K562 (cell line): ENCODE measurements at regions not wholly inside any gene's neighbourhood (a gene's known extent, or its start where the extent isn't known, plus 50 kb on each side); places are given as distances from the start of the nearest gene placed in this dataset.

ENCODE experiments used
- ATAC-seq: fragments of 200-7000 bp; cut with Tn5 transposase; 3 replicates; pipeline ENCODE4 v1.9.1; 2020; ENCODE audit warnings: moderate library complexity
- BruUV-seq: library from RNA; stranded (reverse); fragments of 400-500 nt; replicated peaks from 2 replicates; lab custom pipeline; 2021; lab: Mats Ljungman, UMichigan
- CTCF ChIA-PET: fragments of 300-600 bp; formaldehyde crosslinking; extraction: SDS; loops from one replicate; lab custom pipeline; 2021; ENCODE audit warnings: low intra/inter-chr PET ratio; lab: Yijun Ruan, JAX
- POLR2A ChIA-PET: fragments of 300-600, 350-650 bp; sonication (Branson Sonifier 250); formaldehyde crosslinking; extraction: SDS; loops from one replicate; lab custom pipeline; 2021; ENCODE audit warnings: antibody characterized with exemption, inconsistent platforms; lab: Yijun Ruan, JAX
- DNase-seq, 4 experiments: peaks; one replicate each; pipeline versions ENCODE4 v3.0.0 to v3.0.0-alpha.2; 2011 to 2018; ENCODE audit warnings: low spot score in 3 of 4, mixed read lengths in 3 of 4; ENCODE audit errors: extremely low read depth in 1 of 4
- FAIRE-seq: peaks from 2 replicates; lab custom pipeline; 2011; peaks lifted over from hg19 to GRCh38; lab: Jason Lieb, UNC
- H2AFZ ChIP-seq: 2 replicates; pipeline ENCODE4 v1.6.0; 2011; ENCODE audit warnings: low read depth, low read length, control low read depth, inconsistent platforms
- H3K27ac ChIP-seq: fragments of 200-600 bp; 3 replicates; pipeline ENCODE4 v1.8.0; 2011; ENCODE audit warnings: low read depth, mild to moderate bottlenecking, control low read depth, inconsistent platforms, low read length, moderate library complexity, mixed read lengths; ENCODE audit errors: extremely low read depth
- H3K27me3 ChIP-seq, 2 experiments: fragments of 300-600 bp in 1 of 2; 2 replicates in 1 of 2; 3 replicates in 1 of 2; pipeline versions ENCODE4 v1.6.0 to v1.8.0; 2011; ENCODE audit warnings: inconsistent platforms in 2 of 2, low read length in 2 of 2, mild to moderate bottlenecking in 1 of 2, mixed read lengths in 1 of 2, moderate library complexity in 1 of 2; ENCODE audit not compliant: control insufficient read depth in 2 of 2, insufficient read depth in 2 of 2
- H3K36me3 ChIP-seq: fragments of 300-600 bp; 3 replicates; pipeline ENCODE4 v1.8.0; 2011; ENCODE audit warnings: mild to moderate bottlenecking, low read length, inconsistent platforms; ENCODE audit not compliant: control insufficient read depth, insufficient read depth
- H3K4me1 ChIP-seq, 2 experiments: fragments of 200-600 bp in 1 of 2; replicated peaks in 1 of 2; 2 replicates in 1 of 2; 3 replicates in 1 of 2; pipeline versions ENCODE4 v1.5.1 to v1.8.0; 2011; ENCODE audit warnings: inconsistent platforms in 2 of 2, low read length in 2 of 2, mild to moderate bottlenecking in 1 of 2, mixed read lengths in 1 of 2, moderate library complexity in 1 of 2; ENCODE audit not compliant: control insufficient read depth in 2 of 2, insufficient read depth in 2 of 2
- H3K4me2 ChIP-seq: 2 replicates; pipeline ENCODE4 v1.6.1; 2011; ENCODE audit warnings: low read length, control low read depth, inconsistent platforms, mixed read lengths; ENCODE audit not compliant: insufficient read depth
- H3K4me3 ChIP-seq: fragments of 200-600 bp; sonication (generic), shearing (Covaris generic); 2 replicates; pipeline ENCODE4 v1.5.1; 2016; ENCODE audit warnings: control low read depth, inconsistent platforms
- H3K79me2 ChIP-seq: fragments of 200-600 bp; 3 replicates; pipeline ENCODE4 v1.8.0; 2011; ENCODE audit warnings: low read length, inconsistent platforms; ENCODE audit not compliant: control insufficient read depth, insufficient read depth
- H3K9ac ChIP-seq, 2 experiments: 2 replicates each; pipeline versions ENCODE4 v1.6.0 to v1.6.1; 2011; ENCODE audit warnings: low read depth in 2 of 2, low read length in 2 of 2, control low read depth in 1 of 2, inconsistent platforms in 1 of 2, mild to moderate bottlenecking in 1 of 2, mixed read lengths in 1 of 2; ENCODE audit not compliant: insufficient read depth in 1 of 2
- H3K9me1 ChIP-seq: one replicate; pipeline ENCODE4 v1.6.0; 2011; ENCODE audit warnings: inconsistent platforms, mild to moderate bottlenecking, low read length, moderate library complexity; ENCODE audit not compliant: control insufficient read depth, insufficient read depth
- H3K9me3 ChIP-seq: replicated peaks from 2 replicates; pipeline ENCODE4 v1.5.1; 2011; ENCODE audit warnings: low read depth, low read length, inconsistent platforms; ENCODE audit not compliant: control insufficient read depth, insufficient read depth
- H4K20me1 ChIP-seq: replicated peaks from 2 replicates; pipeline ENCODE4 v1.6.1; 2011; ENCODE audit warnings: low read length, inconsistent platforms, mixed read lengths; ENCODE audit not compliant: control insufficient read depth, insufficient read depth
- EHMT2 ChIP-seq: fragments of 450-650 bp; IDR thresholded peaks from 2 replicates; pipeline ENCODE4 v1.6.1; 2018; ENCODE audit warnings: antibody characterized with exemption
- TCF3 ChIP-seq: sonication (generic); formaldehyde crosslinking; IDR thresholded peaks from 2 replicates; pipeline ENCODE4 v1.4.0; 2020; ENCODE audit warnings: mild to moderate bottlenecking, missing genetic modification reagents
- TRIM28 ChIP-seq: fragments of 450-650 bp; IDR thresholded peaks from 2 replicates; pipeline ENCODE4 v1.6.1; 2017
- ZNF212 ChIP-seq: fragments of 450-650 bp; formaldehyde crosslinking; IDR thresholded peaks from 2 replicates; pipeline ENCODE4 v1.4.0; 2020; ENCODE audit warnings: mild to moderate bottlenecking
- WGBS: fragments of 100-300 bp; shearing (Covaris generic); methylation state at CpG from one replicate; pipeline ENCODE4 v1.1.6; 2016; ENCODE audit warnings: low coverage, mixed read lengths; ENCODE audit not compliant: insufficient coverage; ENCODE audit errors: missing lambda C conversion rate; 5-methylcytosine and 5-hydroxymethylcytosine counted together
- in situ Hi-C: fragments of 300-500 bp; cut with MboI; formaldehyde crosslinking; loops from 4 replicates; pipeline ENCODE4 v1.15.0; 2018; ENCODE audit warnings: inconsistent platforms, mixed read lengths
- intact Hi-C: fragments of 100-400 bp; cut with micrococcal nuclease; formaldehyde crosslinking; loops from 2 replicates; pipeline ENCODE4 v1.14.2; 2022

DNA sequence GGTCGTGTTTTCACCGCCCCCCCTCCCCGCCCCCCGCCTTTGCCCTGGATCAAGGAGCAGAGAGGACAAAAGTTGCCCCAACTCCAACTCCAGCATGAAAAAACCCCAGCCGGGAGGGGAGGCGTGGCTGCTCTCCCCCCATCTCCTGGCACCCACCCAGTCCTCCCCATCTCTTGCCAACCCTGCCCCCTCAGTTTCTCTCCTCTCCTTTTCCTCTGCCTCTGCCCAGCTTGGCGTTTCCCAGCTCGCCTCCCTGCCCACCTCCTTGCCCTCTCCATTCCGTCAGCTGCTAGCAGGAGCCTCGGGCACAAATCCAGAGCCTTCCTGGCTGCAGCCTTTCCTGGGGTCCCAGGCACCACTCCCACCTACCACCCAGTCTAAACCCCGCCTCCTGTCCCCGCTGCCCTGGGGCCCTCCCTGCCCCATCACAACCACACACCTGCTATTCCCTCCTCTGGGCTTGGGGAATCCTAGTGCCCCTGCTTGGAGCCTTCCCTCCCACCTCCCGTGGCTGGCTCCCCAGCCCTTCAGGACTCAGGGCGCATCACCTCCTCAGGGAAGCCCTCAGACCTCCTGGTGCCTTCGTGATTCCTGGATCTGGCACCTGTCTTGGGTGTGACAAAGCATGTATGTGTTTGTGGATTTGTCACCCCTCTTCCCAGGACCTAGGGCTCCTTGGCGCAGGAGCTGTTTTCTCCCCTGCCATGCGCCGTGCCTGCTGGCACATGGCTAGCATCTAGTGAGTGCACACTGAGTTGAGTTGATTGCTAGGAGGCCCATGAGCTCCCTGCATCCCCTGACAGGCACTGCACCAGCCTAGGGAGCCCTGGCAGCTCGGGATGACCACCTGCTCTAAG lies 209.1 kb downstream of the TFCP2L1 start:
- H4K20me1 ChIP-seq: peaks cover 34% of the 10 kb centered on the region
- H3K9me1 ChIP-seq: peaks cover 2% of the 10 kb centered on the region
- no TSS peak for BruUV-seq
- no peak overlapping the region for H3K4me3 ChIP-seq
- ATAC-seq (no peak), FAIRE-seq (no peak), DNase-seq (peak in 1 of 4 experiments; percentile 18)
- H3K9me3 ChIP-seq: no peaks in the 10 kb centered on the region
- 0 out of 2 replicates have a peak overlapping the region, but pooled peaks have one; percentile 44 for H3K4me2 ChIP-seq
- no peaks in the 10 kb centered on the region for H3K79me2 ChIP-seq
- POLR2A ChIA-PET: interaction anchor here (0.6 to 1.9 kb wide), 32 partner anchors 10 to 1856 kb away, joined by 3 to 12 read pairs (median 4); partner anchors contain the start of gene RNU4ATAC
- 14% methylated on average over 12 of the region's 19 CpGs for WGBS
- H2AFZ ChIP-seq: peak overlapping the region; percentile 47; the same call in 1 of the 2 replicates
- no peak for TF ChIP-seq TCF3 (CRISPR knock-in tag)
- TF ChIP-seq EHMT2: no peak
- TF ChIP-seq ZNF212 (CRISPR knock-in tag): no peak
- TF ChIP-seq TRIM28: no peak
- CTCF ChIA-PET: interaction anchor here (6.4 kb wide), 1 partner anchor 381 kb away, joined by 57 read pairs; no protein-coding TSS in a partner anchor
- H3K27ac ChIP-seq: 0 out of 3 replicates have a peak overlapping the region, but pooled peaks have one; percentile 25
- no peaks in the 10 kb centered on the region for H3K36me3 ChIP-seq
- H3K27me3 ChIP-seq: peaks cover 6 to 50% of the 10 kb centered on the region in 2 experiments; a peak in 4 of 5 replicates
- peak overlapping the region; percentile 37 to 77; a peak in 3 of 4 replicates for H3K9ac ChIP-seq
- intact Hi-C loops (loop anchor here (1.0 to 10.0 kb wide), 2 partner anchors 191 to 454 kb away; partner anchors contain the start of gene RNU4ATAC), in situ Hi-C loops (loop anchor here (5.0 to 25.0 kb wide), 2 partner anchors 379 to 711 kb away; no protein-coding TSS in a partner anchor)
- peaks cover 0 to 21% of the 10 kb centered on the region in 2 experiments; a peak in 2 of 5 replicates for H3K4me1 ChIP-seq
